ENCODE measurements at regions not wholly inside any gene's neighbourhood (a gene's known extent, or its start where the extent isn't known, plus 50 kb on each side); places are given as distances from the start of the nearest gene placed in this dataset.
"Not testable (repeated sequence)": the region's sequence is repeated elsewhere in the genome, so short reads cannot be mapped to it uniquely, and the experiment has no call there.

DNA sequence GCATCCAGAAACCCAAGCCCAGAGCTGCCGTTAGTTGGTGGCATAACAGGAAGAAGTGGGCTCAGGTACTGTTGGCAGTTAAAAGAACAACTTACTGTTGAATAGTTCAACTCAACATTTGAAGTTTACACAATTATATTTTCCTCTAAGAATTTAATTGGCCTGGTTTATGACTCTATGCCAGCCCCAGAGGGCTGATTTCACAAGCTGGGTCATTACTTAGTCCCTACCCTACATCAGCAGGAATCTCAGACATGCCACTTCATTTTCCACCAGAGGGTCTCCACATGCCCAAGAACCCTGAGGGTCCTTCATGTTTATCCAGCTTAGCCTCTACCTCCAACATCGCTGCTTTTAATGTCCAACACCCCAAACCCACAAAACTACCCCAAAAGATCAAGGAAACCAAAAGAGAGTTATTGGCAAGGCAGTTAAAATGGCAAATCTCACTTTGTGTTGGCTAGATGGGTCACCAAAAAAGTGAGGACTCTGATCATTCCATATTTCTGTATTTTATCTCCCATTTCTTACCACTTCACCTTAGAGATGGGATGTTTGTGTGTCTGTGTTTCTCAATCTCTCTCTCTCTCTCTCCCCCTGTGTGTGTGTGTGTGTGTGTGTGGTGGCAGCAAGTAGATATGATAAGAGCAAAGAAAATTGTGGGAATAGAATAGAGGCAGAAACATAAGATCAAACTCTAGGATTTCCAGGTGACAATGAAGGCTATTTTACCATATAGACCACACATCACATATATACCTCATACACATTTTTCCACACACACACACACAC is 112.5 kb upstream of the TBX18 start:
- TF ChIP-seq, protein P1, sequence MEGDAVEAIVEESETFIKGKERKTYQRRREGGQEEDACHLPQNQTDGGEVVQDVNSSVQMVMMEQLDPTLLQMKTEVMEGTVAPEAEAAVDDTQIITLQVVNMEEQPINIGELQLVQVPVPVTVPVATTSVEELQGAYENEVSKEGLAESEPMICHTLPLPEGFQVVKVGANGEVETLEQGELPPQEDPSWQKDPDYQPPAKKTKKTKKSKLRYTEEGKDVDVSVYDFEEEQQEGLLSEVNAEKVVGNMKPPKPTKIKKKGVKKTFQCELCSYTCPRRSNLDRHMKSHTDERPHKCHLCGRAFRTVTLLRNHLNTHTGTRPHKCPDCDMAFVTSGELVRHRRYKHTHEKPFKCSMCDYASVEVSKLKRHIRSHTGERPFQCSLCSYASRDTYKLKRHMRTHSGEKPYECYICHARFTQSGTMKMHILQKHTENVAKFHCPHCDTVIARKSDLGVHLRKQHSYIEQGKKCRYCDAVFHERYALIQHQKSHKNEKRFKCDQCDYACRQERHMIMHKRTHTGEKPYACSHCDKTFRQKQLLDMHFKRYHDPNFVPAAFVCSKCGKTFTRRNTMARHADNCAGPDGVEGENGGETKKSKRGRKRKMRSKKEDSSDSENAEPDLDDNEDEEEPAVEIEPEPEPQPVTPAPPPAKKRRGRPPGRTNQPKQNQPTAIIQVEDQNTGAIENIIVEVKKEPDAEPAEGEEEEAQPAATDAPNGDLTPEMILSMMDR (IDR thresholded peaks at IDR 0.05; ENCODE audit: borderline replicate concordance, insufficient read depth, low read depth, low read length), result no peak
- H3K4me3 ChIP-seq (ENCODE audit: low read depth, low read length), result no peak overlapping the region

DNA sequence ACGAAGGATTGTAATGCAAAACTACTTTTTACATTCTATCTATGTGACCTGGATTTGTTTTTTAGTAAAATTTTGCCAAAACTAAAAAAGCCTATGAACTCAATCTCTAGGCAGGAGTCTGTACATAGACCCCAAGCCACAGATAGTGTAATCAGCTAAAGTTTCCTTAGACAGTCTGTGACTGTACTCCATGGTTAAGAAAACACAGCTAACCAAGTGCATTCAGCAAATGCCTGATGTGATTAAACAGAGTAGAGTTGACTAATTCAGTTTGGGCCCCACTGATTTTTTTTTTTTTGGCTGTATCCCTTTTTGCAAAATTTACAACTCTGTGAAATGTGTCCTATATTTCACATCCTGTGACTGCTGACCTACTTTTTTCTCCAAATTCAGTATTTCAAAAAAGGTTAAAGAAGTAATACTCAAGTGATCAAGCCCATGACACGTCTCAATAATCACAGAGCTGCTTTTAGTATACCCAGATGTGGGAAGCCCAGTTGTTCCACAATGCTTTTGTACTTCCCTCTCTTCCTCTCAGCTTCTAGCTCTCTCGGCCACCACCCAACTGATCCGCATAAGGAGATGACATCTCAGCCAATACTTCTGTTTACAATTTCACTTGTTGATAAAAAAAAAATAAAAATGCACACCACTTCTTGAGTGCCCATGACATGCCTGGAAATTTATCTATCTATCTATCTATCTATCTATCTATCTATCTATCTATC is 108.8 kb upstream of the TBX18 start:
- no peak overlapping the region for H3K4me3 ChIP-seq (ENCODE audit: low read depth, low read length)

DNA sequence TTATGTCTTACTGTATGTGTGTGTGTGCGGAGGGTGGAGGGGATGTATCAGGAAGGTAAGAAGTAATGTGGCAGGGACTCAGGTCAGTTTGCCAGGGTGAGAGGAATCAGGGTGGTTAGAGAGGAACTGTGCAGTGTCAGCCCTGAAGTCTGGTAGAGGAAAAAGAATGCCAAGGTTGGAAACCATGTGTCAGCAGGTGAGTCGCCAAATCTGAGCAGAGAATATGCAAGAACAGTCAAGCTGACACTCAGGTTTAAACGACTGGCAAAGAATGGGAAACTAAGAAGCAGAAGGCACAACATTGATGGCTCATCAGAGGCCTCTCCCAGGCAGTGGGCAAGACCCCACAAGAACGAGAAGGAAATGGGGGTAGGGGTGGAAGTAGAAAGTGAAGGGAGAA is 107.5 kb upstream of the TBX18 start:
- TF ChIP-seq, protein P1 (IDR thresholded peaks at IDR 0.05; ENCODE audit: borderline replicate concordance, insufficient read depth, low read depth, low read length), result no peak
- H3K4me3 ChIP-seq (ENCODE audit: low read depth, low read length), result no peak overlapping the region

More for the DNA sequence above, 108.8 kb upstream of the TBX18 start:
- TF ChIP-seq, protein P1 (IDR thresholded peaks at IDR 0.05; ENCODE audit: borderline replicate concordance, insufficient read depth, low read depth, low read length), result no peak

DNA sequence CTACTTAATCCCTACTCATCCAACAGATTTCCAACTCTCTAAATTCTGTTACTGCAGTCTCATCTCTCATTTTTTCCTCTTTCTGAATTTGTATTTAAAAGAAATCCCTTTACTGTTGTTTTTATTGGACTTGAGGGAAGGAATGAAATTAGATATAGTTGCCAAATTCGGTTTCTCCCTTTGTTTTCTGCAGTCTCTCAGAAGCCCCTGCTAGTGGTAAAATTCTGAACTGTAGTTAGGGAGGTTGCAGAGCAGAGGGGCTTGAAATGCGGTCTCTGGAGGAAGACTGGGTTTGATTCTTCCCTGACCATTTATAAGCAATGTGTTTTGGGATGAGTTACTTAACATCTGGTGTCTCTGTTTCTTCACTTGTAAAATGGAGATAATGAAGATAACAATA is 106.3 kb upstream of the TBX18 start:
- TF ChIP-seq, protein P1 (IDR thresholded peaks at IDR 0.05; ENCODE audit: borderline replicate concordance, insufficient read depth, low read depth, low read length), result no peak
- H3K4me3 ChIP-seq (ENCODE audit: low read depth, low read length), result no peak overlapping the region

DNA sequence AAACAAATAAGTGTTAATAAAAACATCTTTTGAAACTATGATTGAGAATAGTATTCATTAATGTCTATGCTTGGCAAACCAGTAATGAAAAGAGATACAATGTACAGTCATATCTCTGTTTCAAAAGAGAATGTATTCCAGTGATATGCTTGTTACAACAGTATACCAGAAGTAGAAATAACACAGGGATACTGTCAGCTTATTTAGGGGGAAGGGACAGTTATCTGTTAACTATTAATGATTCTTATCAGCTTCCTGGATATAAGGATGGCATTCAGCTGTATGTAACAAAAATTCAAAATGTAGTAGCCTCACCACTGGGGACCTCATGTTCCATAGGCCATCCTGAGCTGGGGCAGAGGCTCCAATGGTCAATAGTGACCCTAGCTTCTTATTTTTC is 103.8 kb upstream of the TBX18 start:
- H3K4me3 ChIP-seq (ENCODE audit: low read depth, low read length), result no peak overlapping the region
- TF ChIP-seq, protein P1 (IDR thresholded peaks at IDR 0.05; ENCODE audit: borderline replicate concordance, insufficient read depth, low read depth, low read length), result no peak

DNA sequence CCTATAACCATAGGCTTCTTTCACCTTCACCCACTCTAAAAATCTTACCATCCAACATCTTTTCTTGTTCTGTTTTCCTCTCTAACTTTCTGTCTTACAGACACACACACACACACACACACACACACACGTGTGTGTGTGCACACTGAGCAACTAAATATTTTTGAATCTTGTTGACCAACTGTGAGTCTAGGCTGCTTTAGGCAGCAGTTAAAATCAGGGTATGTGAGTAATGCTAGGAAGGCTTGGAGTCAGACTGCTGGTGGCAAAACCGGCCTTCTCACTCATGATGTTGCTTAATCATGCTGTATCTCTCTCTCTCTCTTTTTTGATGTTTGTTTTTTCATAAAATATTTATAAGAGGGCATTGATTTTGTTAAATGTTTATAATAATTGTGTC is 103.1 kb upstream of the TBX18 start:
- TF ChIP-seq, protein P1 (IDR thresholded peaks at IDR 0.05; ENCODE audit: borderline replicate concordance, insufficient read depth, low read depth, low read length), result no peak
- H3K4me3 ChIP-seq (ENCODE audit: low read depth, low read length), result no peak overlapping the region

DNA sequence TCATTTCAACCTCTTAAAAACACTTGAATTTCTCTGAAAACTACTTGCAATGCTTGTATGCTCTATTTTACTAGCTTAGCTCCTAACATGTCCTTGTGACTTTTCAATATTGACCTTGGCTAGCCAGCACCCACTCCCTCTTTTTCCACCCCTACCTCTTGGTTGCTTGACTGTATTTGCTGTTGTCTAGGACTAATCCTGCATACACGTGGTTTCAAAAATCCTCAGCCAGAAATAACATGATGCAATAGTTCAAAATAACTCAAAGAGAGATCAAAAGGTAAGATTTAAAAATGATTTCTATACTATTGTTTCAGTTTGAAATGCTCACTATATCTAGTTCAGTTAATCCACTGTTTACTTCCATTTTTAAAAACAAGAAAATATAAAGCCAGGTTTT is 102.3 kb upstream of the TBX18 start:
- TF ChIP-seq, protein P1 (IDR thresholded peaks at IDR 0.05; ENCODE audit: borderline replicate concordance, insufficient read depth, low read depth, low read length), result no peak
- no peak overlapping the region for H3K4me3 ChIP-seq (ENCODE audit: low read depth, low read length)

DNA sequence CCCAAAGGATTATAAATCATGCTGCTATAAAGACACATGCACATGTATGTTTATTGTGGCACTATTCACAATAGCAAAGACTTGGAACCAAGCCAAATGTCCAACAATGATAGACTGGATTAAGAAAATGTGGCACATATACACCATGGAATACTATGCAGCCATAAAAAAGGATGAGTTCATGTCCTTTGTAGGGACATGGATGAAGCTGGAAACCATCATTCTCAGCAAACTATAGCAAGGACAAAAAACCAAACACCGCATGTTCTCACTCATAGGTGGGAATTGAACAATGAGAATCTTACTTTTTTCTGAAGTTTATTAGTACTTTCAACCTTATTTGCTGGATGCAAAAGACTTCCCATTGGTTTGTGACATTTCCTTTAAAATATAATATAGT is 101.0 kb upstream of the TBX18 start:
- not testable (repeated sequence) for H3K4me3 ChIP-seq (ENCODE audit: low read depth, low read length)
